ENCODE measurements at regions not wholly inside any gene's neighbourhood (a gene's known extent, or its start where the extent isn't known, plus 50 kb on each side); places are given as distances from the start of the nearest gene placed in this dataset.

DNA sequence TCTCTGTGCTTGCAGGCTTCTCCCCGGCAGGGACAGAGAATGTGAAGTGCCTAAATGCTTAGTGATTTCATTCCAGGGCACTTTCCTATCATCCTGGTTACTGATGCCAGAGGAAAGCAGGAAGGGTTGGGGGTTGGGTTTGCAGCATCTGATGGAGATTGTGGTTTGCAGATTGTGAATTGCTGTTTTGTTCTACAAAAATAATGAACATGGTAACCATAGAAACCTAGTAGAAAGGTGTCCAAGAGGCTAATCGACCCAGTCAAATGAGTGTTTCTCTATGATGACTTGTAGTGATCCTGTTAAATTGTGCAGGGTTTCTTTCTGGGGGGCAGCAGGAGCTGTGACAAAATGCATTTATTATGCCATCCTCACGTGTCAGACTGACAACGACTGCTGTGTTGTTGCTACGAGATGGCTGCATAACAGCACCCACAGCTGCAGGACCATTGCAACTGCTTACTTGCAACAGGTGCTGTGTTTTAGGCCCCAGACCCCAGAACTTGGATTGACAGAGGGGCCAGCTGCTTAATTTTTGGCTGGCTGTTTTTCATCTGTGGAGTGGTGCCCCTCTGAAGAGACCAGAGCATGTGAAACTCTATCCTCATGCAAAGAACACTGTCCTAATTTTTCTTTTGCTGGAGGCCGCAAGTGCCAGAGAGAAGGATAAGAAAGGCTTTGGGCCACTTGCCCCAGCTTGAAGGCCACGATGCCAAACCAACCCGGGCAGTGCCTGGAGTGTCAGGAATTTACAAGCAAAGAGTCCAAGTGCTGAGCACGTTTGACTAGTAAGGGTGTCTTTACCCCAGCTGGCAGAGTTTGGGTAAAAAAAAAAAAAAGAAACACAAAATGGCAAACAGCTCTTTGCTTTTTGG lies 397.8 kb downstream of the GADD45G start:
- no peak overlapping the region for H3K23ac ChIP-seq (ENCODE audit: insufficient read length)
- no peaks in the 10 kb centered on the region for H4K20me1 ChIP-seq (replicated peaks in 1 of 2; ENCODE audit: control insufficient read depth in 1 of 2, insufficient read depth in 2 of 2, low read length in 2 of 2)
- H2BK20ac ChIP-seq (ENCODE audit: low read length), result no peak overlapping the region
- no peak overlapping the region for H3K18ac ChIP-seq (ENCODE audit: extremely low read depth, low read length)
- no peaks in the 10 kb centered on the region for H3K9me3 ChIP-seq (ENCODE audit: insufficient read depth in 2 of 2, low read depth in 1 of 2, low read length in 1 of 2)
- no peak overlapping the region for H3K56ac ChIP-seq (replicated peaks; ENCODE audit: insufficient read length, low read depth, low read length)
- FAIRE-seq, result no peak
- no peak overlapping the region for H3K27ac ChIP-seq (ENCODE audit: low read depth, low read length)
- H3K4me1 ChIP-seq (replicated peaks in 1 of 4; ENCODE audit: control insufficient read depth in 3 of 4, insufficient read depth in 4 of 4, low read length in 3 of 4), result peaks cover 0 to 8% (median 3%) of the 10 kb centered on the region in 4 experiments; a peak in 4 of 7 replicates
- no peak overlapping the region for H4K8ac ChIP-seq (ENCODE audit: extremely low read depth, insufficient read depth, low read length)
- no peak overlapping the region for H3K4me2 ChIP-seq (ENCODE audit: insufficient read depth in 1 of 2, low read depth in 2 of 2, low read length in 2 of 2)
- no peak for DNase-seq (ENCODE audit: low read depth in 1 of 2, low spot score in 2 of 2)
- H3K23me2 ChIP-seq (ENCODE audit: low read depth, low read length), result no peaks in the 10 kb centered on the region
- H2BK5ac ChIP-seq (ENCODE audit: low read depth, low read length), result no peak overlapping the region
- no peak overlapping the region for H2AK5ac ChIP-seq (ENCODE audit: low read depth, low read length)
- no peak overlapping the region for H3K14ac ChIP-seq (ENCODE audit: insufficient read length)
- H4K91ac ChIP-seq (replicated peaks; ENCODE audit: insufficient read length, low read length), result no peak overlapping the region
- H3K79me2 ChIP-seq (ENCODE audit: control insufficient read depth in 1 of 2, insufficient read depth in 2 of 2, low read length in 2 of 2), result no peaks in the 10 kb centered on the region
- H2BK12ac ChIP-seq (ENCODE audit: low read depth, low read length), result no peak overlapping the region
- no peaks in the 10 kb centered on the region for H3K79me1 ChIP-seq (ENCODE audit: low read depth, low read length)
- CTCF ChIA-PET (ENCODE audit: partially characterized antibody), result interaction anchor here (0.6 to 0.7 kb wide), 3 partner anchors 26 to 325 kb away, joined by 3 to 4 read pairs (median 3); no protein-coding TSS in a partner anchor
- H2BK15ac ChIP-seq (ENCODE audit: low read length), result no peak overlapping the region
- no peaks in the 10 kb centered on the region; a peak in 1 of 7 replicates for H3K27me3 ChIP-seq (replicated peaks in 1 of 4; ENCODE audit: control insufficient read depth in 3 of 4, extremely low read depth in 1 of 4, insufficient read depth in 3 of 4, low read length in 3 of 4)
- 87% methylated on average over 9 of the region's 9 CpGs; no CpG with 5 or more reads in 1 of the 2 experiments for WGBS, 2 experiments (ENCODE audit: extremely low coverage in 1 of 2, insufficient coverage in 1 of 2, insufficient read length in 1 of 2, insufficient replicate concordance in 2 of 2, low coverage in 1 of 2, low lambda C conversion rate in 2 of 2, missing lambda C conversion rate in 1 of 2)
- H3K9ac ChIP-seq (replicated peaks in 1 of 4; ENCODE audit: extremely low read depth in 1 of 4, low read depth in 3 of 4, low read length in 3 of 4), result no peak overlapping the region
- no peak overlapping the region for H4K5ac ChIP-seq (ENCODE audit: insufficient read length, low read depth, low read length)
- H3K4ac ChIP-seq (replicated peaks; ENCODE audit: insufficient read length, low read depth, low read length), result no peak overlapping the region
- no peaks in the 10 kb centered on the region for H3K36me3 ChIP-seq (ENCODE audit: control insufficient read depth in 2 of 4, insufficient read depth in 4 of 4, low read length in 3 of 4)
- POLR2A ChIA-PET (ENCODE audit: partially characterized antibody), result no interaction called here
- H2BK120ac ChIP-seq (replicated peaks; ENCODE audit: low read depth, low read length), result no peak overlapping the region
- H3K4me3 ChIP-seq (ENCODE audit: extremely low read depth in 1 of 4, insufficient read depth in 2 of 4, low read depth in 3 of 4, low read length in 4 of 4), result no peak overlapping the region
- TF ChIP-seq CREB1 (IDR thresholded peaks at IDR 0.05) (no peak), CEBPB (IDR thresholded peaks at IDR 0.05; ENCODE audit: low read depth, low read length) (no peak), MAFK (IDR thresholded peaks at IDR 0.05; ENCODE audit: low read depth, low read length) (no peak)
- TF ChIP-seq, protein P1, sequence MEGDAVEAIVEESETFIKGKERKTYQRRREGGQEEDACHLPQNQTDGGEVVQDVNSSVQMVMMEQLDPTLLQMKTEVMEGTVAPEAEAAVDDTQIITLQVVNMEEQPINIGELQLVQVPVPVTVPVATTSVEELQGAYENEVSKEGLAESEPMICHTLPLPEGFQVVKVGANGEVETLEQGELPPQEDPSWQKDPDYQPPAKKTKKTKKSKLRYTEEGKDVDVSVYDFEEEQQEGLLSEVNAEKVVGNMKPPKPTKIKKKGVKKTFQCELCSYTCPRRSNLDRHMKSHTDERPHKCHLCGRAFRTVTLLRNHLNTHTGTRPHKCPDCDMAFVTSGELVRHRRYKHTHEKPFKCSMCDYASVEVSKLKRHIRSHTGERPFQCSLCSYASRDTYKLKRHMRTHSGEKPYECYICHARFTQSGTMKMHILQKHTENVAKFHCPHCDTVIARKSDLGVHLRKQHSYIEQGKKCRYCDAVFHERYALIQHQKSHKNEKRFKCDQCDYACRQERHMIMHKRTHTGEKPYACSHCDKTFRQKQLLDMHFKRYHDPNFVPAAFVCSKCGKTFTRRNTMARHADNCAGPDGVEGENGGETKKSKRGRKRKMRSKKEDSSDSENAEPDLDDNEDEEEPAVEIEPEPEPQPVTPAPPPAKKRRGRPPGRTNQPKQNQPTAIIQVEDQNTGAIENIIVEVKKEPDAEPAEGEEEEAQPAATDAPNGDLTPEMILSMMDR (IDR thresholded peaks at IDR 0.05; ENCODE audit: control extremely low read depth in 1 of 3, insufficient read depth in 1 of 3, low read depth in 1 of 3, low read length in 3 of 3), result no peak
- H2AFZ ChIP-seq (ENCODE audit: low read length), result no peak overlapping the region

All from H1 (cell line).